HG02943 (cell line): ENCODE measurements at regions not wholly inside any gene's neighbourhood (a gene's known extent, or its start where the extent isn't known, plus 50 kb on each side); places are given as distances from the start of the nearest gene placed in this dataset.

Experiments
- ATAC-seq: cut with Tn5 transposase; IDR thresholded peaks from one replicate; pipeline ENCODE4 v1.9.1; 2021; ENCODE audit warnings: mild to moderate bottlenecking, low read depth, moderate library complexity; ENCODE audit not compliant: unreplicated experiment

DNA sequence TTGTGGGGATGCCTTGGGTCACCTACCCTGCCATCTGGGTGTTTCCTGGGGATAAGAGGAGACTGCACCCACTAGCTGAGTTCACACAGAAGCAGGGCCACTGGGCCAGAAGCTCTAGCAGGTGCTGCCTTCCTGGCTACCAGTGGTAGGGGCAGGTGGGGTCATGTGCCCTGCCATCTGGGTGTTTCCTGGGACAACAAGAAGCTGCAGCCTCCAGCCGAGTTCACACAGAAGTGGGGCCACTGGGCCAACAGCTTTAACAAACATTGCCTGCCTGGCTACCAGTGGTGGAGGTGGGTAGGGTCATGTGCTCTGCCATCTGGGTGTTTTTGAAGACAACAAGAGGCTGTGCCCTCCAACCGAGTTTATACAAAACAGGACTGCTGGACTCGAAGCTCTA, 282.2 kb upstream of the SYT4 start:
- no peak for ATAC-seq

DNA sequence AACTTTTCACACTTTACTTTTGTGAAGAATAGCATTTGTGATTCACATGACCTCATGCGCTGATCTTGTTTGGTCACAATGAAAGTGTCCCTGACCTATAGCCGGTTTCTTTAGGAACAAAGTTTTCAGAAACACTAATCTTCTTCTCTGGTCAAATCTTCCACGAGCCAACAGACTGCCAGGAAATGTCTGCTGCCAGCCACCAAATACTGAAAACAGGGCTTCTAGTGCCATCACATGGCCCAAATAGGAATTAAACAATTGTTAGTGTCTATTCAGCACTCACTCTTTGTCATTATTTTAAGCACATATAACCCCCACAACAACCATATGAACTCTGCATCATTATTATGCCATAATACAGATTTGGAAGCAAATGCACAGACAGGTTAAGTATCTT, 286.5 kb upstream of the SYT4 start:
- no peak for ATAC-seq

DNA sequence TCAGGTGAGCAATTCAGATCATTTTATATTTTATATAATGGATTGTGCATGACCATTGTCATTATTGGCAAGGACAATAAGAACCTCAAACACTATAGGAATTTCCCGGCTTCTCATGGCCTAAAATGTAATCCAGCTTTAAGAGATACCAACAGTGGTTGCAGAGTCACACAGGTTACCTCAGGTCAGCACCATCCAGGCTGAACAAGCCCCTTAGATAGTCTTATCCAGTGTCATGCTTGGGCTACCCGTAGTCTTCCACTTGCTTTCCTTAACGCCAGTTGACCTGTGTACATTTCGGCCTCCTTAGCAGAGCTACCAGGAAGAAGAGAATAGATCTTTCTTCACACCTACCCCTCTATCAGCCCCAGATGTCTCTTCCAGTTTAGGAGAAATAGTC, 293.3 kb upstream of the SYT4 start:
- no peak for ATAC-seq

DNA sequence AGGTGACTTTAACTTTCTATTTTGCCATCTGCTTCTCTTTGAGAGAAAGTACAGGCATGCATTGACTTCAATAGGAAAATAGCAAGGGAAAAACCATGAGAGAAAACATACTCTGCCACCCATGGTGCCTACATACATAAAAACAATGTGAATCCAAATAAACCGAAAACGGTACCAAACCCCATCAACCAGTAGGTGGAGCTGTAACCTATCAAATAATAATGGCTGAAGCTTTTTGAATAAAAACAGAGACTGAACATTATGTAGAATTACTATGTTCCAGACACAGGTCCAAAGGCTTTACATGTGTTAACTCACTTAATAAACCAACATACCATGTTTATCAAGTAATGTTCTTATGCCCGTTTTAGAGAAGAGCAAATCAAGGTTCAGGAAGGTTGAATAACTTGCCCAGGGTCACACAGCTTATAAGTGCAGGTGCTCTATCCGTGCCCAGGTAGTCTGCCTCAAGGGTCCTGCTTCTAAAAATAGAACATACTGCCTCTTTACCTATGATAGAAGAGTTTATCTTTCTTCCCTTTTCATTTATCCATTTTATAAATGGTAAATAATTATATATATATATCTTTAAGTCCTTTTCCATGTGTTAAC, 293.9 kb upstream of the SYT4 start:
- no peak for ATAC-seq

DNA sequence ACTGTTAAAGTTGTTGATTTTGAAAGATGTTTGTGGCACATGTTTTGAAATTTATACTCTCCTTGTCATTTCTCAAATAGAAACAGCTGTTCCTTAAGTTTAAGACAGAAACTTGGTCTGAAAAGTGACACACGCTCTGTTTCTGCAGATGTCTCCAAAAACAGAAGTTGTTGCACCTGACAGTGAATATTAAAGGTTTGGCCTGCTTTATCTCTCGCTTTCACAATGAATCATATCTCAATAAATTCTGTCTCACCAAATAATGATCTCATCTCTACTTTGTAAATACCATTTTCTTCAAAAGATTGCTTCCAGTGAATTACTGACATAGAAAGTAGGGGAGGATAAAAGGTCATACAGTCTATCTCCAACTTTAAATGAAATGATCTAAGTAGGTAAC, 294.9 kb upstream of the SYT4 start:
- ATAC-seq: no peak

DNA sequence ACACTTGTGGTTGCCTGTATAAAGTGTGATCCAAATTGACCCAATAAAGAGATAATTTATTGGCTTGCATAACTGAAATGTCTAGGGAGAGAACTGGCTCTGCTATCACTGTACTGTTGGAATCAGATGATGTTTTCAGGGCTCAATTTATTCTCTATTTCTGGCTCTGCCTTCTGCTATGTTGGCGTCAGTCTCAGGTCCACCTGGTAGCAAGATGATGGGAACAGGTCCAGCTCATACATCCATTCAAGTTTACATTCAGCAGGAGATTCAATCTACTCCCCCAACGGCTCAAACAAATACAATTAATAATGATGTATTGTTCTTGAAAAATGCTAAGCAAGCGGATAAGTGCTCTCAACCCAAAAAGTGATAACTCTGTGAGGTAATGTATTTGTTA, 297.7 kb upstream of the SYT4 start:
- ATAC-seq: no peak

DNA sequence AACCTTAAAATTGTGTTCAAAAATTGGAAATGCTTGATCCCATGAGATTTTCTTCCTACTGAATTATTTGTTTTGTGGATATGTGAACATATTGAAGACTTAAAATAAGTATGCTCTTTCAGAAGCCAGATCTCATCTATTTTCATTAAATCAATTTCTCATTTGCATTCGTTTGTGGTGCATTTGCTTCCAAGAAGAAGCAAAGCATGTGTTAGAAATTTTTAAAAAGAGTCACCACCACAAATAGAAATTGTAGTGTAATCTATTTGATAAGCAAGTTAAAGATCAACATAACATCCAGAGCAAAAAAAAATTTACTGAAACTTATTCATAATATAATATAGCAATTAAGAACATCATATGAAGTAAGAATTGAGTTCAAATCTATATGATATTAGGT, 300.9 kb upstream of the SYT4 start:
- no peak for ATAC-seq

DNA sequence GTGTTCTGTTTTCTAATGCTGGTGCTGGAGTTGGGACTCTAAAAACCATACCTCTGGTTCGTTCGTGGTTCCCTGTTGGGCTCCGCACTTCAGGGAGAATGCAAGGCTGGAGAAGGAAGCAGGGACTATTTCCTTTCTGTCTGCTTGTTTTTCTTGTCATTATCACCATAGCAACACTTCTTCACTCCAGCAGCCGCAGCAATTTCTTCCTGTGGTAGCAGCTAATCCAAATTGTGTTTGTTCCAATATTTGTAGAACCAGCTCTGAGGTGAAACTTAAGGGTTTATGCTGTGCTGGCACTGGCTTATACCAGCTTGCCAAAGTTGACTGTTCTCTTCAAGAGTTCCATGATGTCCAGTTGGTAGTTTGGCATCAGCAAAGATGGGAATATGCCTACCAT, 301.4 kb upstream of the SYT4 start:
- no peak for ATAC-seq

DNA sequence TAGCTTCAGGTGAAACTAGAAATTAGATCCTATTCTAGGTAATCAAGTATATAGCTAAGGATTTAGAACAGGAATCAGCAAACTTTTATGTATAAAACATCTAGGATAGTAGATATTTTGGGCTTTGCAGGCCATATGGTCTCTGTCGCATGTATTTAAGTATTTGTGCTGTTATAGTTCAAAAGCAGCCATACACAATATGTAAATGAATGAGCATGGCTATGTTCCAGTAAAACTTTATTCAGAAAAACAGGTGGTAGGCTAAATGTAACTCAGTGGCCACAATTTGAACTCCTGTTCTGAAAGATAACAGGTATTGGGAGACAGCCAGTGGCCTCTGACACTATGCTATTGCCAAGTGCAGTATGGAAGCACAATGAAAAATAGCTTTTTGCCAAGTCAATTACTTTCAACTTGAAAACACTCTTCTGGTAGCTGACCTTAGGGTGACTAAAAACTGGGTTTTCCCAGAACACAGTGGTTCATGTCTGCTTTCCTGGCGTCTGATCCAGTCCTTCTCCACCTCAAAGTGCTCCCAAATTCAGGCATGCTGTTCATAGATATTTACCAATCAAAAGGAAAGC, 304.7 kb upstream of the SYT4 start:
- no peak for ATAC-seq

DNA sequence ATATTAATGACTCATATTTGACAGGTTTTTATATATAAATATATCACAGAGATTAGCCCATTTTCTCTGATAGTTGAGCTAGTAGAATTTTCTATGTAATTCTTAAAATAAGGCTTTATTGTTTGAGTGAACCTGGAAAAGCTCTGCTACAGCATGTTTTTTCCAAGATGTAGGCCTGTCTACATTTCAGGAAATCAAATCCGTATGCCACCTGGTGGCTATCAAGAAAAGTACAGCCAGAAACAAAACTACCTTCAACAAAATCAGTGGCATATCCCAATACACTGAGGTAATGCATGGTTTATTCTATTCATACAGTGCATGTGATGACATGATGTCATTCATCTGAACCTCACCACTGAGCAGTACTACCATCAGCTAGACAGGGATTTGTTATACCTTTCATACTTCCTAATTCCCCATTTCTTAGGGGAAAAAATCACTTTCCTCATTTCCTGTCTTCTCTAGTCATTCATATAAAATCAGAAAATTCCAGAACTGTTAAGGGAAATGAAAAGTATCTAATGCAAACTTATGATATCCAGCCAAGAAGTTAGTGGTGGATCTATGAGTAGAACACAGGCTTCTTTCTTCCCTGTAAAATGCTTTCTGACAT, 310.4 kb upstream of the SYT4 start:
- ATAC-seq: no peak

DNA sequence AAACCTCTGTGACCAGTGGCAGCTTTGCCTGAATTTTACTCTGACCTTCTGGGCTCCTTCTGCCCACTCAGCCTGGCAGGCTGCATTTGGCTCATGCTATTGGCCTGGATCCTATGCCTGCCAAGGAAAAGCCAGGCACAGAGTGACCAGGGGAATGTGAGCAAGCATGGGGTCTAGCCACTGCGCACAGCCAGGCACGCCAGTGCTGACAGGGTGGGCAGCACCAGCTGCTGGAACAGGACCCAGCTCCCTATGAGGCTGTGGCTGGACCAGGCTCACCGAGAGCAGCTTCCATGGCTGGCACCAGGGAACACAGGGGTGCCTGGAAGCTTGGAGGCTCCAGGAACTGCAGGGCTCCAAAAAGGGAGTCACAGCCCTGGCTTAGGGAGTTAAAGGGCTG, 311.5 kb upstream of the SYT4 start:
- no peak for ATAC-seq

DNA sequence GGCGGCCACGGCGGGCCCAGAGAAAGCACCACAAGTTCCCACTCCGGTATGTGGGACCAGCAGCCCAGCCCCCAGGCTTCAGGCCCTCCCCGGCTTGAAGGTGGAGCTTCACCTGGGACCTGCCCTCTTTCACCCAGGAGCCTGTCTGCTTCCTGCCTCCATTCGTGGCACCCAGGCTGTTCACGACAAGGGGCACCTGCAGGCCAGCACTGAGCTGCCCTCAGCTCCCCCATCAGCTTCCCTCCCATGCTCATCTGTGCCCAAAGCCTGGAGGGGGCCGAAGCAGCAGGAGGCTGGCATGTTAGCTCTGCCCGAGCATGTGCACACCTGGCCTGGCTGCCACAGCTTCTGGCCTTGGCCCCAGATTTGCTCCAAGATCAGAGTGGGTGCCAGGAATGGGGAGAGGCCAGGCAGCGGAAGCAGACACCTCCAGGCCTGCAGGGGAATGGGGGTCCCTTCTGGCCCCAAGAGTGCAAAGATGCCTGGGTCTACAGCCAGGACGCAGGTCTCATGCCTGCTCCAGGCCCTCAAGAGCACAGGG, 312.4 kb upstream of the SYT4 start:
- ATAC-seq: no peak

DNA sequence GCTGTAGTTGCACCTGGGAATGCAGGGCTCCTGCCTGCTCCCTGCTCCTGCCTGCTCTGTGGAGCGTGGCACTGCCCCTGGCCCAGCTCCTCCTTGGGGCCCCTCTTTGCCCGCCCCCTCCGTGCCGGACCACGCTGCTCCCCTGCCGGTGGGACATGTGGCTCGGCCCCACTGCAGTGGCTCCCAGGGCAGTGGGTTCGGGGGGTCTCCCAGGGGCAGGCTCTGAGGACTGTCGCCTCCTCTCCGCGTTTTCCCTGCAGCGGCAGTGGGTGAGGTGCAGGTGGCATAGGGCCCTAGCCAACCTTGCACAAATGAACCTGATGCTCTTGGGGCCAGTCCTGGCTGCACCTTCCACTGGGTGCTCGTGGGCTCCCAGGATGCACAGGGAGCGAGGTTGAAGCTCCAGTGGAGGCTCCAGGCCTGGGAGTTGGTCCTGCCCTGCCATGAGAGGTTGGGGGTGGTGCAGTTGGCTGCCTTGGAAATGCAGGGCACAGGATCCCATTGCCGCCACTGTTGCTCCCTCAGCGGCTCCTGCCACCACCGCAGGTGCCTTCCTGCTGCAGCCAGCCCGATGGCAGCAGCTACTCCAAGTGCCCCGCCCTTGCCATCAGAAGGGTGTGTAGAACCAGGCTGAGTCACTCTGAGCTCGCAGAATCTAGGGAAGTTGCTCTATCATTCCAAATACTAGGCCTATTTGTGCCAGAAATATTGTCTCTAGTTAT, 313.1 kb upstream of the SYT4 start:
- ATAC-seq: no peak

DNA sequence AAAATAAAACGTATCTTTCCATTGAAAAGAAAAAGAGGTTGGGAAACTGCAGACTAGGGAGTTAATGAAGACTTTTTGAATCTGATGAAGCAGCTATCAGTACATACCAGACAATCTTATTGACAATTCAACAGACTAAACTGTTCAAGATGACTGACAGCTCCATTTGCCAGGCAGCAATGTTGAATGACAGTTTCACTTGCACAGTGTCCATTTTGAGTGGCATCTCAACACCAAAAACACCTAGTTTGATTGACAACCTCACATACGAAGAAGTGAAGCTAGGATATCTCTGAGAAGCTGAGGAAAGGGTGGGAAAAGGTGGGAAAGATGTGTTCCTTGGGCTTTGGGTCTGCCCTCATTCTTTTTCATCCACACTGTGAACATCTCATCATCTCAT, 315.0 kb upstream of the SYT4 start:
- no peak for ATAC-seq

DNA sequence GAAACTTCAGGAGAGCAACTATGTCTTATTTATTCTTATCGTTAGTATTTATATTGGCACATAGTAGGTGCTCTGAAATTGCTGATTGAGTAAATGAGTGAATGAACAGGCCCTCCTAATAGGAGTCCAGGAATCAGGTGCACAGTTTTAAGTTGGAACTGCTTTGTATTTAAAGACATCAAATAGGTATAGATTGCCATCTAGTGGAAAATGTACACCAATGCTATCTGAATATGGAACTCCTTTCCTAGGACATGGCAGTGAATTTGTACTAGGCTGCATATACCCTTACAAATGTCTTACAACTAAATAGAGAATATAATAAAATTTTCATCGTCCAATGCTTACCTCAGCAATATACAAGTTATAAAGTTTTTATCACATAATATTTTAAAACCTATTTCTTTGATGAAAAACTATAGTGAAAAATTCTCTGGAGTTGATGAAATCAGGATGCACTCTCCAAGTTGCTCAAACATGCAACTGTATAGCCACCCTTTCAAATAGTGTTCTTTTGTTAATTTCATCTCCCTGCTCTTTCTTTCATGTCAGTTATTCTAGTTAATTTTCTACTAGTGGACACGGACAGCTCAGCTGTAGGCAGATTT, 318.9 kb upstream of the SYT4 start:
- peak; percentile 65 for ATAC-seq

DNA sequence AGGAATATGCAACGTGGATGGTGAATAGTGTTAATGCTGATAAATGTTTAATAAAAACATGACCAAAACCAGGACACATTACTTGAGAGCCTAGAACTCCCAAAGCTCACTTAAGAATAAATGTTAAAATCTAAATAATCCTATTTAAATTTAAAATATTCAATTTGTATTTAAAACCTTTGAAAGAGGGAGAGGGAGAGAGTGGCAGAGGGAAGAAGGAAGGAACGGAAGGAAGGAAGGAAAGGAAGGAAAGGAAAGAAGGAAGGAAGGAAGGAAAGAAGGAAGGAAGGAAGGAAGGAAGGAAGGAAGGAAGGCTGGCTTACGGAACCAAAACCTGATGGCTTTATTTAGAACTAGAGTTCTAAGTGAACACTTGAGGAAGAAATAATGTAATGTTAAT, 324.1 kb upstream of the SYT4 start:
- ATAC-seq: no peak

DNA sequence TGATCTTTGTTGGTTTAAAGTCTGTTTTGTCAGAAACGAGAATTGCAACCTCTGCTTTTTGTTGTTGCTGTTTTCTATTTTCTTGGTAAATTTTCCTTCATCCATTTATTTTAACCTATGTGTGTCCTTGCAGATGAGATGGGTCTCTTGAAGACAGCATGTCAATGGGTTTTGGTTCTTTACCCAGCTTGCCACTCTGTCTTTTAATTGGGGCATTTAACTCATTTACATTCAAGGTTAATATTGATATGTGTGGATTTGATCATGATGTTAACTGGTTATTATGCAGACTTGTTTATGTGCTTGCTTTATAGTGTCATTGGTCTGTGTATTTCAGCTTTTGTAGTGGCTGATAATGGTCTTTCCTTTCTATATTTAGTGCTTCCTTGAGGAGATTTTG, 327.9 kb upstream of the SYT4 start:
- no peak for ATAC-seq

DNA sequence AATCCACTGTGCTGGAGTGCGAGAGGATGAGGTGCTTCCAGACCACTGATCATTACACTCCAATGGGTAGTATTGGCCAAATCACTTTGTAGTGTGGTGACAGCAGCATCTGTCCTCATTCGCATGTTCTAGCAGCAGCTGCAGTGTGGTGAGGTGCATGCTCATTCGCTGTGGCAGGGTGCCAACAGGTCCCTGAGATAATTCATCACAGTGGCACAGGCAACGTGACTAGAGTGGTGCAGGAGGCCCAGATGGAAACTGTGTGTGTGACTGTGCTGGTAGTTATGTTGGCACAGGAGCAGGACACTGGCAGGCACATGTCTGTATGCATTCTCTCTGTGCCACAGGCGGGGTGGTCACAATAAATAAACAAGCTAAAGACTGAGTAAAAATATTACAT, 329.5 kb upstream of the SYT4 start:
- ATAC-seq: no peak

DNA sequence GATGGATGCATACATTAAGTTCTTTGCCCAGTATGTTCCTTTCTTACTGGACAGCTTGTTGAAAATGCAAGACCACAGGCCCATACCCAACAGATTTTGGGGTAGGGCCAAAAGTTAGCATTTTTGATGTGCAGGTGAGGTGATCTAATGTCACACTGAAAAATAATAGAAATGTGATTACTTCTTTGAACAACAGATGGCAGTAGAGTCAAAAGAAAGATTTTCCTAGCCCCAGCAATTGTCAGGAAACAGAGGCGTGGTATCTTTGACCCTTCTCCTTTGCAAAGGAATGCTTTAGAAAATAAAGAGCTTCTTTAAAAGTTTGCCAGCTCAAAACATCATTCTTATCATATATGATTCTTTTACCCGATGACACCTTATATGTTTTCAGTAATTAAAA, 343.6 kb upstream of the SYT4 start:
- peak; percentile 88 for ATAC-seq

DNA sequence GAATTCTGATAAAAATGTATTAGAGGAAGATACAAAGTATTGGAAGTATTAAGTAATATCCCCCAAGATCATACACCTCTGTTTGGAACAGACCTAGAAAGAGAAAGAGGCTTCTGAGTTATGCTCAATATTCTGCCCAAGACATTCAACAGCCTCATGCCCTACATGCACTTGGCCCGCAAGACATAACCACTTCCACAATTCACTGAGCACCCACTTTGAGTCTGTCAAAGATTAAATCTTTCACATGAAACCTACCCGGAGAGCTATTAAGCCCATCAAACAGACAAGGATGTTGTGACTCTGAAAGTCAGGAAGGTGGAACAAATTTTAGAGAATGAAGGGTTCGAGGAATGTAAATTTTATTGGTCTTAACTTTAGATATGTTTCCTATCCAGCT, 344.7 kb upstream of the SYT4 start:
- ATAC-seq: no peak

DNA sequence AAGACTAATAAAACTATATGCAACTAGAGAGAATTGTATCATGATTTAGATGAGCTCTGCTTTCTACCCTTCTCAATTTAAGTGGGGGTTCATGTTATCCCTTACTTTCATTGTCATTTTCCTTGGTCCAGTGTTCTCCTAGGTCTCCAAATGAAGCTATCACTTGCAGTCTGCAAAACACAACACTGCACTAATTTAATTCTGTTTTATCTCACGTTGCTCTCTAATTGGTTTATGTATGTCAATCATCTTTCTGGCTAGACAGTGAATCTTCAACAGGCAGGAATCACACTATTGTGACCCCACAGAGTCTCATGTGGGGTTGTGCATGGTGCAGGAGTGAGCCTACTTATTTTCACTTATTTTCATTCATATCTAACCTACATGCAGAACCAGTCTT, 348.3 kb upstream of the SYT4 start:
- ATAC-seq: no peak
